GM18517 (cell line): ENCODE measurements at regions not wholly inside any gene's neighbourhood (a gene's known extent, or its start where the extent isn't known, plus 50 kb on each side); places are given as distances from the start of the nearest gene placed in this dataset.

Experiments used
- ATAC-seq: cut with Tn5 transposase; IDR thresholded peaks from one replicate; pipeline ENCODE4 v1.9.1; 2021; ENCODE audit warnings: mild to moderate bottlenecking, moderate library complexity; ENCODE audit not compliant: unreplicated experiment

DNA sequence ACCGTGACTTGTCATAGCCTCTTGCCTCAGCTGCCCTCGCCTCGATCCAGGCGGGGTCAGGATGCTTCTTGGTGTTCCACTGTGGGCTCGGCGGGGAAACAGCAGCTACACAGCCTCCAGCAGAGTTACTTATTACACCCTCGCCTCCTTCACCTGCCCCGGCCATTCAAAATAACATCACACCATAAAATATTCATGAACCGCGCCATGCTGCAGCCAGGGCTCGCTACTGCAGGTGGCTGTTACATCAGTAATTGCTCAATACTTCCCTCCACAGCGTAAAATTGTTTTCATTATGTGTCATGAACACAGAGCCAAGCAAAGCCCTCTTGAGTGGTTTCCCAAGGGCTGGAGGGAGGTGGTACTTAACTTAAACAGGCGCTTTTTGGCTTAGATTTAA lies 241.5 kb upstream of the SP8 start:
- no peak for ATAC-seq

DNA sequence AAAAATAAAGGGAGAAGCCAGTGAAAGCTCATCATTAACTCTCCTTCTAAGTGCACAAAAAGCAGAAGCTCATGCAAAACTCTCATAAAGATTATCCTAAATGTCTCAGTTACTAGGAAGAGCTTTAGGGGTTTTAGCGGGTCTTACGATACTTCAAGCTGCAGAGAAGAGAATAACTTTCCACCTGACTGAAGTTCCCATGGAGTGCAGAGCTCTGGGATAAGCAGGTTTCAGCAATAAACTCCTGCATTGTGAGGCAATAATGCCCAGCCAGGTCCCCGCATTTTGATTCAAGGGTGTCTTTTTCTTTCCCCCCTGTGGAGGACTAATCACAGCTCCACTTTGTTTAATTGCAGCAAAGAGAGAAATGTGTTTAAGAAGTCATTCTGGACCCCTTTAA lies 241.9 kb upstream of the SP8 start:
- no peak for ATAC-seq

DNA sequence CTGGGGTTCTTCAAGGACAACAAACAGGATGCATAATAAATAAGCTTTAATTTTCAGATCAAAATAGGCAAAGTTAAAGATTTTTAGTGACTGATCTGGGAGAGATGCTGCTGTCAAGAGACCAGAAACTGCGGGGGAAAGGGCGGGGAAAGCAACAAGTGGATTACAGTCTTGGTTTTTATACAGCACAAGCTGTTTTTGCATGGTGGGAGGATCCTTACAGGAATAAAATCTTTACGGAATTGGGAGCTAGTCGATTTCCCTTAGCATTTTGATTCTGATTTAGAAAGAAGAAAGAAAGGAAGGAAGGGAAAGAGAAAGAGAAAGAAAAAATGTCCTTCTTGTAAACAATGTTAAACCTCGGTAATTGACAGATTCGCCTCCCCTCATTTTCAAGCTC lies 242.3 kb upstream of the SP8 start:
- no peak for ATAC-seq

DNA sequence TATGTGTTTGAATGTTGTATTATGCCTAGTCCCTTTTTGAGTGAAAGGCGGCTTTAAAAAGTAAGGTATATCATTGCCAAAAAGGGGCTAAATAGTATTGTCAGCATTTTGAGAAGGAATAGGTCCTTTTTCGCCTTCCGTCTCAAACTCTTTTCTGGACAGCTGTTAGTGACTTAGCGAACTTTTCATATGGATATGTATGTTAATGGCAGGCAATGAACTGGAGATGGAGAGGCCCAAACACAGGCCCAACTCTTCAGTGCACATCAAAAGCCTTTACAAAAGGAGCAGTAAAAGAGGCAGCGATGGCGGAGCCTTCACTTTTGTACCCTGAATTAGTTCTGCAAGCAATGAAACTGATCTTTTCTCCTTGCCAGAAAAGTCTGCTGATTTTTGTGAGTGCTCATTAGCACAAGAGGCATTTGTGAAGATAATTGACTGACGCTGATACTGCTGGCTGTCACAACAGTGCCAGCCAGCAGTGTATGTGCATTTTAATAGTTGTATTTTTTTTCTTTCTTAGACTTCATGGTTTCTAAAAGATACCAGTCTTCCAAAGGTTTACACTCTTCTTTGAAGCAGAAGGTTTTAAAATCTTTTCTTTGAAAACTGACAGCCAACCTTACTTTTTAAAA lies 243.7 kb upstream of the SP8 start:
- no peak for ATAC-seq

DNA sequence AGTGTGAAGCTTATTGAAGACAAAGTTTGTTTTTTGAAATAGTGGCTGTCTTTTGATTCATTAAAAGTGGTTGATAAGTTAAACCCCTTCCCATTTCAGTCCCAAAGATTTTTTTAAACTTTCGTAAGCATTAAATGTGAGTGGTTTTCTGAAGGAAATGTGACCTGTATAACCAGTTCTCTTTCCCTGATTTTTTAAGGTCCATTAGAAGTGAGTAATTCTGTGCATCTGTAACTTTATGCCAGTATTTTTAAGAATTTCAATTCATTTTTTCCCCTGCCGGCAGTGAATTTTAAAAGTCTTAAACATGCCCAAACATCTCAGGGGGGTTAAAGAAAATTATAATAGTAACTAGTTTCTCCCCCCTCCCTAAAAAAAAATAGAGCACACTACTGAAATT lies 254.6 kb upstream of the SP8 start:
- no peak for ATAC-seq

GRCh38 chr7:21041666-21042065 lies 255.0 kb upstream of the SP8 start:
- ATAC-seq = no peak

GRCh38 chr7:21044384-21044783 lies 257.7 kb upstream of the SP8 start:
- ATAC-seq = no peak

GRCh38 chr7:21044913-21045568 lies 258.4 kb upstream of the SP8 start:
- ATAC-seq = no peak

DNA sequence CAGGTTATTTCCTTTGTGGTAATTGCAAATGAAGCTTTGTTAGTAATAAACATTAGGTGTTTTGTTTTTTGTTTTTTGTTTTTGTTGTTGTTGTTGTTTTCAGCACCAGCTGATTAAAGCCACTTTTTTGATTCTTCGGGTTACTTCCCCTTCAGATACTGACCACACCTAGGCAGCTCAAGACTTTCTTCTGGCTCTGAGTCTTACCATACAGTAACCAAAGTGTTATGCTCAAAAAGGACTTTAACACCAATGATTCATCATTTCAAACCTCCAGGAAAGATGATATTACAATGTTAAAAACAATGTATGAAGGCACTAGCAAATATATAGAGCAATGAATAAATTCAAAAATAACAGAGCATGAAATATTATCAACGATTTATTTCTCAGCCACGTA lies 265.2 kb upstream of the SP8 start:
- ATAC-seq = no peak

- ATAC-seq = no peak
Measured at GRCh38 chr7:21054427-21055112, 267.9 kb upstream of the SP8 start.

DNA sequence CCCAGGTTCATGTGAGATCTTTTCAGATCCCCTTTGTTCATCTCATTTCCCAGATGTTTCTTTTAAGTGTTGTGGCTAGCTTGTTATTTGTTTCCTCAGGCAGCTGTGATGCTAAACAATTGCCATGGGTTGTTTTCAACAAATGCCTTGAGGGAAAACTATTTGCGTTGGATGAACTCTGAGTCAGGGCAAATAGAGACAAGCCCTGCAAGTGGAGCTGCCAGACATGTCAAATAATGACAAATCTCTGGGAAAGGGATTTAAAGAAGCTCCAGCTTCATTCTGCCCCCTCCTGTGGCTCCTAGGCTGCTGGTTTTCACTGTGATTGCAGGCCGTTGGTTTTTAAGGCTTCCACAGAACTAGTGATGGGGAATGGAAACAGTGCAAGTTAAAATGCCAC lies 272.4 kb upstream of the SP8 start:
- ATAC-seq = no peak

DNA sequence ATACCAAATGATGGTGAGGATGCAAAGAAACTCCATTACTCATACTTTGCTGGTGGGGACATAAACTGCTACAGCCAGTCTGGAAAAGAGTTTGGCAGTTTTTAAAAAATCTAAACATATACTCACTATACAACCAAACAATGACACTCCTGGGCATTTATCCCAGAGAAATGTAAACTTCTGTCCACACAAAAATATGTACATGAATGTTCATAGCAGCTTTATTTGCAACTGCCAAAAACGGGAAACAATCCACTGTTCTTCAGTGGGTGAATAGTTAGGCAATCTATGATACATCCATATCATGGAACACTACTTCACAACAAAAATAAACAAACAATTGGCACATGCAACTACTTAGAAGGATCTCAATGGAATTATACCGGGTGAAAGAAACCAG lies 276.4 kb upstream of the SP8 start:
- no peak for ATAC-seq

GRCh38 chr7:21064698-21065648 lies 278.3 kb upstream of the SP8 start:
- ATAC-seq = no peak

- no peak for ATAC-seq
Measured at GRCh38 chr7:21066221-21066620, 279.5 kb upstream of the SP8 start.

- no peak for ATAC-seq
Measured at GRCh38 chr7:21067216-21067615, 280.5 kb upstream of the SP8 start.

DNA sequence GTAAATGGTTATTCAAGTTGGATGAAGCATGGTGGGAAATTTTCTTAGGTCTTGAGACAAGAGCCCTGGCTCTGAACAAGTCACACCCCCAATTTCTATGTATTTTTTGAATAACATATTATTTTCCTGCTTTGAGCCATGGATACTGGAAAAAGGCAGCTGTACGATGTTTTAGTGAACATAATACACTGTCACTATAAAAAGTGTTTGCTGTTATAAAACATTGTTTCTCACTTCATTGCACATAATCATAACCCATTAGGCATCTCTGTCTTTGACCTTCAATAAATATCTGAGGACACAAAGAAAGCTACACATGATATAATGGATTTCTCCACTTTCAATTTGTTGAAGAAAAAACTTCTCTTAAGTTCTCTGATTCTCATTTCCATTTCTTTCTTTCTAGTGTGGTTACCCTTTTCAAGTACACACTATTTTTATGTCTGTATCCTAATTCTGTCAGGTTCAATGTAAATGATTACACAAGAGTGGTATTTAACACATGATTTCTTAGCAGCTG lies 283.9 kb upstream of the SP8 start:
- no peak for ATAC-seq

- no peak for ATAC-seq
Measured at GRCh38 chr7:21071561-21072501, 285.1 kb upstream of the SP8 start.

DNA sequence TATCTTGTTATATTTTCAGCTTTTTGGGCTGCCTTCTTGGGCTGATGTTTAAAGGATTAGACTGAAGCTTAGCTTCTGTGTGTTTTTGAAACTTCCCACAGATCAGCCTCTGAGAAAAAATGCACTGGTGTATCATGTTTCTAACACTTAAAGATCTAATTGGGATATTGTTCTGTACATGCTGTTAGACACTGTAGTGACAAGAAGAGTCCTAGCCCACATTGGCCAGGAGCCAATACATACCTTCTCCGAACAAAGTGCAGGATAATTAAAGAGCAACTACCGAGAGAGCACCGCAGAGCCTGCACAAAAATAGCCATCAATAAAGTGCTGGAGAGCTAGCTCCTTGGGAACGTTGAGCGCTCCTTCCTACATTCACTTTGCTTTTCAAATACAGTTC lies 289.4 kb upstream of the SP8 start:
- no peak for ATAC-seq

GRCh38 chr7:21076574-21076973 lies 289.9 kb upstream of the SP8 start:
- ATAC-seq = no peak

GRCh38 chr7:21077602-21078001 lies 290.9 kb upstream of the SP8 start:
- ATAC-seq = no peak
